Effector memory CD8-positive, alpha-beta T cell (primary cell): ENCODE measurements at regions not wholly inside any gene's neighbourhood (a gene's known extent, or its start where the extent isn't known, plus 50 kb on each side); places are given as distances from the start of the nearest gene placed in this dataset.

Source experiments
- ATAC-seq: fragments of 150-1000 bp; cut with Tn5 transposase; replicated peaks from 2 replicates; pipeline ENCODE4 v1.10.0; 2021; ENCODE audit warnings: mild to moderate bottlenecking, moderate library complexity
- DNase-seq, 3 experiments: peaks; one replicate each; pipeline ENCODE4 v3.0.0; 2021
- H3K27ac Mint-ChIP-seq, 2 donors: one replicate each; pipeline ENCODE4 v1.8.0; 2022; ENCODE audit warnings: mild to moderate bottlenecking in 2 of 2, mixed read lengths in 2 of 2, moderate library complexity in 2 of 2
- H3K27me3 Mint-ChIP-seq, 2 donors: one replicate each; pipeline ENCODE4 v1.8.0; 2022; ENCODE audit warnings: mixed read lengths in 2 of 2
- H3K36me3 Mint-ChIP-seq: one replicate; pipeline ENCODE4 v1.8.0; 2022; ENCODE audit warnings: mild to moderate bottlenecking, moderate library complexity, mixed read lengths; ENCODE audit not compliant: insufficient read depth
- H3K4me1 Mint-ChIP-seq, 2 donors: one replicate each; pipeline ENCODE4 v1.8.0; 2022; ENCODE audit warnings: low read depth in 2 of 2, mixed read lengths in 2 of 2
- H3K4me3 Mint-ChIP-seq, 2 donors: one replicate each; pipeline ENCODE4 v1.8.0; 2022; ENCODE audit warnings: mild to moderate bottlenecking in 2 of 2, mixed read lengths in 2 of 2, moderate library complexity in 2 of 2
- H3K9me3 Mint-ChIP-seq, 2 donors: one replicate each; pipeline ENCODE4 v1.8.0; 2022; ENCODE audit warnings: mixed read lengths in 2 of 2

- Mint-ChIP-seq H3K27ac (no peak overlapping the region), H3K4me1 (no peaks in the 10 kb centered on the region), H3K4me3 (no peak overlapping the region), H3K36me3 (no peaks in the 10 kb centered on the region), H3K9me3 (peaks cover 10 to 17% of the 10 kb centered on the region in 2 donors), H3K27me3 (no peaks in the 10 kb centered on the region)
- no peak for ATAC-seq
- no peak for DNase-seq
Observed at GRCh38 chr11:42528471-42528870, 783.3 kb upstream of the API5 start.

GRCh38 chr11:42528911-42529310 lies 782.9 kb upstream of the API5 start:
- Mint-ChIP-seq H3K4me1 (no peaks in the 10 kb centered on the region), H3K36me3 (no peaks in the 10 kb centered on the region), H3K27ac (no peak overlapping the region), H3K9me3 (peaks cover 11 to 20% of the 10 kb centered on the region in 2 donors), H3K27me3 (no peaks in the 10 kb centered on the region), H3K4me3 (no peak overlapping the region)
- DNase-seq (no peak), ATAC-seq (no peak)

GRCh38 chr11:42536611-42537360 lies 775.0 kb upstream of the API5 start:
- Mint-ChIP-seq H3K36me3 (no peaks in the 10 kb centered on the region), H3K4me3 (no peak overlapping the region), H3K4me1 (no peaks in the 10 kb centered on the region), H3K27me3 (no peaks in the 10 kb centered on the region), H3K27ac (no peak overlapping the region), H3K9me3 (peaks cover 12 to 21% of the 10 kb centered on the region in 2 donors)
- ATAC-seq (no peak), DNase-seq (no peak)

DNA sequence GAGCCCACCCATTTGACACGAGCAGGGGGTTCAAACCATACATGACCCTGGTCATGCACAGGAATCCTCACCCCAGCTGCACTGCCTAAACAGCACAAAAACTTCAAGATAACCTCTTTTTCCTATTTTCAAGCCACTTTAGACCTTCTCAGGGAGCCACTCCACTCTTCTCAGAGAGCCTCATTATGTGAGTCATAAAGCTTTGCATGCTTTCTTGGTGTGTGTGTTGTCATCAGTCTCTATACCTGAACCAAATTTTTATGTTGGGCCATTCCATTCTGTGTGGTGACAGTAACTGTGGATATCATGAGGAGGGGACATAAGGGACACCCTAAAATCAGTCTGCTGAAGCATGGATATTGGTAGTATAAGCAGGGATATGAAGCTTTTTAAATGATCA lies 769.5 kb upstream of the API5 start:
- peaks cover 8 to 14% of the 10 kb centered on the region in 2 donors for H3K9me3 Mint-ChIP-seq
- DNase-seq: no peak
- no peaks in the 10 kb centered on the region for H3K4me1 Mint-ChIP-seq
- no peak overlapping the region for H3K27ac Mint-ChIP-seq
- H3K27me3 Mint-ChIP-seq: no peaks in the 10 kb centered on the region
- no peak overlapping the region for H3K4me3 Mint-ChIP-seq
- H3K36me3 Mint-ChIP-seq: no peaks in the 10 kb centered on the region
- ATAC-seq: no peak

DNA sequence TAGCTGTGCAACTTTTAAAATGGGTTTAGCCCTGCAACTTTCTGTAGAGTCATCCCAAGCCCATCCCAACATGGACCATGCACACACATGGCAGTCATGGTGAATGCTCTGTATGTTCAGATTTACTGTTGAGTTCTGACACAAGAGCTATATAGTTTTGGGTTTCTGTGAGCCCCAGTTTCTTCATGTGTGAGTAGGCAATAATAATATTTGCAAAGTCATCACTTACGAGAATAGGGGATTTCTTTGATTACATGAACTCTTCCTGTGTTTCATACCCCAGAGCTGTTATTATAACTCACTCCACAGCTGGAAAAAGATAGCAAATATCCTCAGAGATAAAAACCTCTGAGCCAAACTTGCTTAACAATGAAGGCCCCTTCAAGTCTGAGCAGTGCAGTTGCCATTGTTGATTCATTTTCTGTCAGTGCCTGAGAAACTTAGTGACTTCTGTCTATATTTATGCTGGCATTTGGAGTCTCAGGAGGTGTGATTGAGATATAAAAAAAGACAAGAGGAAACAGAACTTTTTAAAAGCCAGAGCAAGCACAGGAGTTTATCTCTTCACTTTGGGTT lies 767.9 kb upstream of the API5 start:
- Mint-ChIP-seq H3K4me1 (no peaks in the 10 kb centered on the region), H3K9me3 (peaks cover 9 to 22% of the 10 kb centered on the region in 2 donors), H3K27me3 (no peaks in the 10 kb centered on the region), H3K36me3 (no peaks in the 10 kb centered on the region), H3K4me3 (no peak overlapping the region), H3K27ac (no peak overlapping the region)
- DNase-seq (no peak), ATAC-seq (no peak)

- no peaks in the 10 kb centered on the region for H3K4me1 Mint-ChIP-seq
Observed at GRCh38 chr11:42544726-42545125, 767.1 kb upstream of the API5 start.

GRCh38 chr11:42545954-42546353 lies 765.8 kb upstream of the API5 start:
- no peak overlapping the region for H3K4me3 Mint-ChIP-seq
- peaks cover 6 to 15% of the 10 kb centered on the region in 2 donors for H3K9me3 Mint-ChIP-seq
- no peak overlapping the region for H3K27ac Mint-ChIP-seq
- DNase-seq (no peak), ATAC-seq (no peak)
- H3K27me3 Mint-ChIP-seq: no peaks in the 10 kb centered on the region
- H3K36me3 Mint-ChIP-seq: no peaks in the 10 kb centered on the region
- no peaks in the 10 kb centered on the region for H3K4me1 Mint-ChIP-seq

More at GRCh38 chr11:42544726-42545125, 767.1 kb upstream of the API5 start:
- H3K9me3 Mint-ChIP-seq: peaks cover 8 to 15% of the 10 kb centered on the region in 2 donors
- no peak overlapping the region for H3K27ac Mint-ChIP-seq
- ATAC-seq: no peak
- H3K4me3 Mint-ChIP-seq: no peak overlapping the region
- no peaks in the 10 kb centered on the region for H3K27me3 Mint-ChIP-seq
- H3K36me3 Mint-ChIP-seq: no peaks in the 10 kb centered on the region
- no peak for DNase-seq

GRCh38 chr11:42552786-42553185 lies 759.0 kb upstream of the API5 start:
- Mint-ChIP-seq H3K4me3 (no peak overlapping the region), H3K9me3 (peaks cover 6 to 8% of the 10 kb centered on the region in 2 donors), H3K36me3 (no peaks in the 10 kb centered on the region), H3K27me3 (no peaks in the 10 kb centered on the region), H3K27ac (no peak overlapping the region), H3K4me1 (no peaks in the 10 kb centered on the region)
- ATAC-seq (no peak), DNase-seq (no peak)

DNA sequence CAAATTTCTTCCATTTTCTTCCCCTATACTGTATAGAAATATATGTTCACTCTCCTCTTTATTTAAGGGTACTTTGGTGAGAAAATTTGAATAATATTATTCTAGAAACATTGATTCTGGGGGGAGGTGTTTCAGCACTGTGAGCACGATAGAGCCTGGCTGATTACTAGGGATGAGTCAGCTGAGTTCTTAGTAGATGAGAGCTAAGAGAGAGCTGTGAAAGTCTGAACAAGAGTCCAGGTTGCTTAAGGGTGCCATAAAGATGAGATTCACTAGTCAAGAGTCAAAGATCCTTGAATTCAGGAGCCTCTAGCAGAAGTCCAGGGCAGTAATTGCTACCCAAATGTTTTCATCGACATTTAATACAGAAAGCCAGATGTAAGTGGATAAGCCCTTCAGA lies 756.6 kb upstream of the API5 start:
- H3K27ac Mint-ChIP-seq: no peak overlapping the region
- H3K36me3 Mint-ChIP-seq: no peaks in the 10 kb centered on the region
- ATAC-seq: no peak
- no peaks in the 10 kb centered on the region for H3K27me3 Mint-ChIP-seq
- H3K9me3 Mint-ChIP-seq: peaks cover 0 to 4% of the 10 kb centered on the region in 2 donors
- H3K4me1 Mint-ChIP-seq: no peaks in the 10 kb centered on the region
- H3K4me3 Mint-ChIP-seq: no peak overlapping the region
- DNase-seq: no peak

- H3K36me3 Mint-ChIP-seq: no peaks in the 10 kb centered on the region
- no peaks in the 10 kb centered on the region for H3K4me1 Mint-ChIP-seq
- no peaks in the 10 kb centered on the region for H3K27me3 Mint-ChIP-seq
- peaks cover 7 to 10% of the 10 kb centered on the region in 2 donors for H3K9me3 Mint-ChIP-seq
- ATAC-seq: no peak
- DNase-seq: no peak
- no peak overlapping the region for H3K27ac Mint-ChIP-seq
- H3K4me3 Mint-ChIP-seq: no peak overlapping the region
Observed at GRCh38 chr11:42571131-42571877, 740.5 kb upstream of the API5 start.

GRCh38 chr11:42571878-42572610 lies 739.8 kb upstream of the API5 start:
- DNase-seq (no peak), ATAC-seq (no peak)
- no peaks in the 10 kb centered on the region for H3K27me3 Mint-ChIP-seq
- H3K27ac Mint-ChIP-seq: no peak overlapping the region
- H3K36me3 Mint-ChIP-seq: no peaks in the 10 kb centered on the region
- no peak overlapping the region for H3K4me3 Mint-ChIP-seq
- peaks cover 7 to 8% of the 10 kb centered on the region in 2 donors for H3K9me3 Mint-ChIP-seq
- no peaks in the 10 kb centered on the region for H3K4me1 Mint-ChIP-seq

- Mint-ChIP-seq H3K4me1 (no peaks in the 10 kb centered on the region), H3K4me3 (no peak overlapping the region), H3K36me3 (no peaks in the 10 kb centered on the region), H3K27ac (no peak overlapping the region), H3K9me3 (peaks cover 4 to 20% of the 10 kb centered on the region in 2 donors), H3K27me3 (no peaks in the 10 kb centered on the region)
- ATAC-seq (no peak), DNase-seq (no peak)
Observed at GRCh38 chr11:42576318-42576717, 735.5 kb upstream of the API5 start.

GRCh38 chr11:42589286-42589685 lies 722.5 kb upstream of the API5 start:
- Mint-ChIP-seq H3K27me3 (no peaks in the 10 kb centered on the region), H3K4me1 (no peaks in the 10 kb centered on the region), H3K27ac (no peak overlapping the region), H3K36me3 (no peaks in the 10 kb centered on the region), H3K9me3 (peaks cover 4 to 15% of the 10 kb centered on the region in 2 donors), H3K4me3 (no peak overlapping the region)
- ATAC-seq (no peak), DNase-seq (no peak)
